ENCODE measurements at regions not wholly inside any gene's neighbourhood (a gene's known extent, or its start where the extent isn't known, plus 50 kb on each side); places are given as distances from the start of the nearest gene placed in this dataset.

DNA sequence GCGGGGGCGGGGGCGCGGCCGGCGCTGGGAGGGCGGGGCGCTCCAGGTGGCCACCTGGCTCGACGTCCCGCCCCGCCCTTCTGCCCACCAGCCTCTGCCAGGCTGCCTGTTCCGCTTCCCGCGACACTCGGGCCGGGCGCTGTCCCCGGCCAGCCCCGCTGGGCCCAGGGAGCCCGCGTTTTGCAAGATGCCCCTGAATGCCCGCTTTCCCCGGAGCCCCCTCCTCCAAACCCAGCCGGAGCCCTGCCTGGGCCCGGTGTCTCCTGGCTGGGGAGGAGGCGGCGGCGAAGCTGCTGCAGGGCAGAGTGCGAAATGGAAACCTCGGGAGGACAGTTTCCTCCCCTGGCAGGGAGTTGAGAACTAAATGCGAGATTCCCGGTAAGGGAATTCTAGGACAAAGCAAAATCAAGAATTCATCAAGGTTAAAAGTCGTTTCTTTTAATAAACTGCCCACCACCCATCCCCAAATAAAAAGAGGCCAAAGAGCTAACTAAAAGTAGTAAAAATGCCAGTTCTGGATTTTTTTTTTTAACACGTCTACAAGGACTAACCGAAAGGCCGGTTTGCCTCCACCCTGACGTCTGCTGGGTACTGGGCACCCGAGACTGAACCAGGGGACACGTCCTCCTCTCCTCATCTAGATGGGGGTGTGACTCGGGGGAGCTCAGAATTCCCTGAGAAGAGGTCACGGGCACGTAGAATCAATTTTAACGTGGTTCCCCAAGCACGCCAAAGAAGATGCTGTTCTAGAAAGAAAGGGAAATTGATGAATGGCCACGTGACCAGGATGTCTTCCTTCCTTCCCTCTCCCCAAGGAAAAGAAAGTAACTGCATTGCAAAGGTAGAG is 200.4 kb upstream of the NFE2L3 start:
- DNase-seq (ENCODE audit: low read depth in 2 of 2) = peak in 1 of 2 donors; percentile 7
- peak overlapping the region; percentile 33 to 58 for H3K4me3 ChIP-seq (replicated peaks in 1 of 2; ENCODE audit: low read depth in 2 of 2, low read length in 2 of 2)
- TF ChIP-seq CTCF (IDR thresholded peaks at IDR 0.05; ENCODE audit: low read depth, low read length) = no peak

GRCh38 chr7:25952261-25953057 is 199.5 kb upstream of the NFE2L3 start:
- no peak for TF ChIP-seq CTCF (IDR thresholded peaks at IDR 0.05; ENCODE audit: low read depth, low read length)
- DNase-seq (ENCODE audit: low read depth in 2 of 2) = no peak
- H3K4me3 ChIP-seq (replicated peaks in 1 of 2; ENCODE audit: low read depth in 2 of 2, low read length in 2 of 2) = no peak overlapping the region

- TF ChIP-seq CTCF (IDR thresholded peaks at IDR 0.05; ENCODE audit: low read depth, low read length) = no peak
- no peak overlapping the region for H3K4me3 ChIP-seq (replicated peaks in 1 of 2; ENCODE audit: low read depth in 2 of 2, low read length in 2 of 2)
These were observed 198.1 kb upstream of the NFE2L3 start for GRCh38 chr7:25953859-25954258.

GRCh38 chr7:25954395-25954794 is 197.6 kb upstream of the NFE2L3 start:
- H3K4me3 ChIP-seq (replicated peaks in 1 of 2; ENCODE audit: low read depth in 2 of 2, low read length in 2 of 2) = no peak overlapping the region
- TF ChIP-seq CTCF (IDR thresholded peaks at IDR 0.05; ENCODE audit: low read depth, low read length) = no peak
- DNase-seq (ENCODE audit: low read depth in 2 of 2) = no peak

More at GRCh38 chr7:25953859-25954258, 198.1 kb upstream of the NFE2L3 start:
- DNase-seq (ENCODE audit: low read depth in 2 of 2) = no peak

DNA sequence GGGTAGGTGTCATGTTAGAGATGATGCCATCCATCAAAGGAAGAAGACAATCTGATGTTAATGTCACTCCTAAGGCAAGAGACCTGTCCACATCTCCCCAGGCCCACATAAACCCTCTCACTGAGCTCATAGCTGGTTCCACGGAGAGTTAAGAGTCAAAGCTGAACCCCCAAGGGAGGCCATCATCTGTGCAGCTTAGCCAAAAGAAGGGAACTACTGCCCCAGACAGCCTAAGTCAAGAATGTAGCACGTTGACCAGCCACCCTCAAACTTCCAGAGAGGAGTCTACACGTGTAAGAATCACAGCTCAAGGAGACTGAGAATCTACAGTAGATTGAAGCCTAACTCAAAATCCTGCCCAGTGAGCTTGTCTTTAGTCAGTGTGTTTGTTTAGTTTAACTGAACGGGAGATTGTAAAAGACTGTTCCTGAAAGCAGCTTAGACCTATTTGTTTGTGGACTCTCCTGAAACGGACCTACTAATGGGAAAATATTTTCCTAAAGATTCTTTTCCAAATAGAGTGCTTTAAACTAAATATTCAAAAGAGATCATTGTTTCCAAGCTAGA is 192.7 kb upstream of the NFE2L3 start:
- no peak overlapping the region for H3K4me3 ChIP-seq (replicated peaks in 1 of 2; ENCODE audit: low read depth in 2 of 2, low read length in 2 of 2)
- DNase-seq (ENCODE audit: low read depth in 2 of 2) = no peak
- TF ChIP-seq CTCF (IDR thresholded peaks at IDR 0.05; ENCODE audit: low read depth, low read length) = no peak

DNA sequence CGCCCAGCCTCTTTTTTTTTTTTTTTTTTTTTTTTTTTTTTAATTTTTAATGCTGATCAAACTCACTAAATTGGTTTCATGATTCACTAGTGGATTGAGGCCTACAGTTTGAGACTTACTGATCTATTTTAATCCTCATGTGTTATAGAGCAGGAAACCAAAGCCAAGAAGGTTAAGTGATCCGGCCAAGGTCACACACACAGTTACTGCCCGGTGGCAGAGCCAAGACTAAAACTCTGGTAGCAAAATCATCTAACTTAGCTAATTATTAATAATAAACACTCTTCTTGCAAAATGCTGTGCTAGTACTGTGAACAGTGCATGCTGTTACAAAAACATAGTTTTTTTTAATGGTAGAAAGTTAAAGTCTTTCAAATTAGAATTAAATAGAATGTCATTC is 188.3 kb upstream of the NFE2L3 start:
- H3K4me3 ChIP-seq (replicated peaks in 1 of 2; ENCODE audit: low read depth in 2 of 2, low read length in 2 of 2) = no peak overlapping the region
- TF ChIP-seq CTCF (IDR thresholded peaks at IDR 0.05; ENCODE audit: low read depth, low read length) = no peak
- no peak for DNase-seq (ENCODE audit: low read depth in 2 of 2)
